ENCODE measurements at regions not wholly inside any gene's neighbourhood (a gene's known extent, or its start where the extent isn't known, plus 50 kb on each side); places are given as distances from the start of the nearest gene placed in this dataset.

DNA sequence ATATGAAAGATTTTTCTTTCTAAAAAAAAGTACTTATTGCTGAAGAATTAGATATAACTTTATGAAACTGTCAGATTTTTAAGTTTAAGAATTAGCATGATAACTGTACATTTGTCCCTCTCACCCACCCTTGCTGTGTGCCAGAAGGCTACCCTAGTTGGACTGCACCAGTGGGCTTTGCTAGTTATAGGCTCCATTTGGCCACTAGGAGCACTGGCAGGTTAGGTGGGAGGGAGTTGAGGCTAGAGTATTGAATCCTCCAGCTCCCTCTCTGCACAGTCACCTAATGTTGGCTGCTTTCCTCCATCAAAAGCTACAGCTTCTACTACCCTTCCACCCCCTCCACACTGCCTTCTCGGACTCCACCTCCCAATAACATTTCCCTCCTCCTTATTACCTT lies 84.2 kb downstream of the TASL start:
- DNase-seq (ENCODE audit: low spot score) = no peak
- Histone ChIP-seq H3K79me2 (replicated peaks; ENCODE audit: insufficient read depth) (no peaks in the 10 kb centered on the region), H2AFZ (no peak overlapping the region), H3K4me1 (ENCODE audit: insufficient read depth) (no peaks in the 10 kb centered on the region), H3K27me3 (ENCODE audit: insufficient read depth) (no peaks in the 10 kb centered on the region), H3K27ac (ENCODE audit: low read depth) (no peak overlapping the region), H3K4me2 (no peak overlapping the region), H3K4me3 (no peak overlapping the region), H3K9me2 (ENCODE audit: insufficient read depth) (no peaks in the 10 kb centered on the region), H4K20me1 (replicated peaks; ENCODE audit: insufficient read depth) (no peaks in the 10 kb centered on the region), H3F3A (replicated peaks; ENCODE audit: low read depth) (no peaks in the 10 kb centered on the region), H3K36me3 (ENCODE audit: insufficient read depth) (no peaks in the 10 kb centered on the region)
- Mint-ChIP-seq H3K27me3 (ENCODE audit: insufficient read depth, low read depth, poor library complexity) (no peaks in the 10 kb centered on the region), H3K4me1 (no peaks in the 10 kb centered on the region), H3K36me3 (ENCODE audit: low read depth) (no peaks in the 10 kb centered on the region), H3K4me3 (no peak overlapping the region), H3K27ac (no peak overlapping the region), H3K9me3 (no peaks in the 10 kb centered on the region)
- TF ChIP-seq EZH2phosphoT487 (IDR thresholded peaks at IDR 0.05; ENCODE audit: unreplicated experiment) (no peak), ZNF331 (CRISPR knock-in tag; IDR thresholded peaks at IDR 0.05; ENCODE audit: low read depth) (no peak), EZH2 (IDR thresholded peaks at IDR 0.05; ENCODE audit: low read depth, unreplicated experiment) (no peak), CREB1 (CRISPR knock-in tag; IDR thresholded peaks at IDR 0.05; ENCODE audit: low read depth) (no peak)
- TF ChIP-seq, protein P1, sequence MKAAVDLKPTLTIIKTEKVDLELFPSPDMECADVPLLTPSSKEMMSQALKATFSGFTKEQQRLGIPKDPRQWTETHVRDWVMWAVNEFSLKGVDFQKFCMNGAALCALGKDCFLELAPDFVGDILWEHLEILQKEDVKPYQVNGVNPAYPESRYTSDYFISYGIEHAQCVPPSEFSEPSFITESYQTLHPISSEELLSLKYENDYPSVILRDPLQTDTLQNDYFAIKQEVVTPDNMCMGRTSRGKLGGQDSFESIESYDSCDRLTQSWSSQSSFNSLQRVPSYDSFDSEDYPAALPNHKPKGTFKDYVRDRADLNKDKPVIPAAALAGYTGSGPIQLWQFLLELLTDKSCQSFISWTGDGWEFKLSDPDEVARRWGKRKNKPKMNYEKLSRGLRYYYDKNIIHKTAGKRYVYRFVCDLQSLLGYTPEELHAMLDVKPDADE (IDR thresholded peaks at IDR 0.05) = no peak
- ATAC-seq = no peak

DNA sequence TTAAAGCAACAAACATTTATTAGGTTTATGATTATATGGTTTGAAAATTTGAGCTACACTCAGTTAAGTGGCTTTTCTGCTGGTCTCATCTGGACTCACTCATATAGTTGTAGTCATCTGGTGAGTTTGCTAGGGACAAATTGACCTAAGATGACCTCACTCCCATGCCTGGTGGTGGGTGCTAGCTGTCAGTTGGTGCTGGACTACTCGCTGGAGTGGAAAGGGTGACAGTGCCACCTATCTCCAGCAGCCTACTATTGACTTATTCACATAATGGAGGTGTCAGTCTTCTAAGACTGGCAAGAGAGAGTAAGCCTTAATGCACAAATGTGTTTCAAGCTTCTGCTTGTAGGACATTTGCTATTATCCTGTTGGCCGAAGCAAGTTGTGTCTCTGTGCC lies 88.2 kb downstream of the TASL start:
- H3K4me2 ChIP-seq = no peak overlapping the region
- ATAC-seq (peak; percentile 48), DNase-seq (ENCODE audit: low spot score) (peak; percentile 5)
- no peak overlapping the region for H3K4me3 Mint-ChIP-seq
- no peak overlapping the region for H3K27ac Mint-ChIP-seq
- no peaks in the 10 kb centered on the region for H3K4me1 ChIP-seq (ENCODE audit: insufficient read depth)
- H3K4me1 Mint-ChIP-seq = no peaks in the 10 kb centered on the region
- no peak overlapping the region for H3K4me3 ChIP-seq
- H3K27ac ChIP-seq (ENCODE audit: low read depth) = no peak overlapping the region
- H2AFZ ChIP-seq = no peak overlapping the region
- no peaks in the 10 kb centered on the region for H3K9me3 Mint-ChIP-seq
- H4K20me1 ChIP-seq (replicated peaks; ENCODE audit: insufficient read depth) = no peaks in the 10 kb centered on the region
- no peaks in the 10 kb centered on the region for H3K79me2 ChIP-seq (replicated peaks; ENCODE audit: insufficient read depth)
- no peak for TF ChIP-seq STAT1 (IDR thresholded peaks at IDR 0.05; ENCODE audit: unreplicated experiment)
- TF ChIP-seq, protein P2, sequence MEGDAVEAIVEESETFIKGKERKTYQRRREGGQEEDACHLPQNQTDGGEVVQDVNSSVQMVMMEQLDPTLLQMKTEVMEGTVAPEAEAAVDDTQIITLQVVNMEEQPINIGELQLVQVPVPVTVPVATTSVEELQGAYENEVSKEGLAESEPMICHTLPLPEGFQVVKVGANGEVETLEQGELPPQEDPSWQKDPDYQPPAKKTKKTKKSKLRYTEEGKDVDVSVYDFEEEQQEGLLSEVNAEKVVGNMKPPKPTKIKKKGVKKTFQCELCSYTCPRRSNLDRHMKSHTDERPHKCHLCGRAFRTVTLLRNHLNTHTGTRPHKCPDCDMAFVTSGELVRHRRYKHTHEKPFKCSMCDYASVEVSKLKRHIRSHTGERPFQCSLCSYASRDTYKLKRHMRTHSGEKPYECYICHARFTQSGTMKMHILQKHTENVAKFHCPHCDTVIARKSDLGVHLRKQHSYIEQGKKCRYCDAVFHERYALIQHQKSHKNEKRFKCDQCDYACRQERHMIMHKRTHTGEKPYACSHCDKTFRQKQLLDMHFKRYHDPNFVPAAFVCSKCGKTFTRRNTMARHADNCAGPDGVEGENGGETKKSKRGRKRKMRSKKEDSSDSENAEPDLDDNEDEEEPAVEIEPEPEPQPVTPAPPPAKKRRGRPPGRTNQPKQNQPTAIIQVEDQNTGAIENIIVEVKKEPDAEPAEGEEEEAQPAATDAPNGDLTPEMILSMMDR (conservative IDR thresholded peaks at IDR 0.05; ENCODE audit: low read depth in 2 of 2) = peak; percentile 17 to 54; a peak in 3 of 4 replicates
- TF ChIP-seq, protein P3, sequence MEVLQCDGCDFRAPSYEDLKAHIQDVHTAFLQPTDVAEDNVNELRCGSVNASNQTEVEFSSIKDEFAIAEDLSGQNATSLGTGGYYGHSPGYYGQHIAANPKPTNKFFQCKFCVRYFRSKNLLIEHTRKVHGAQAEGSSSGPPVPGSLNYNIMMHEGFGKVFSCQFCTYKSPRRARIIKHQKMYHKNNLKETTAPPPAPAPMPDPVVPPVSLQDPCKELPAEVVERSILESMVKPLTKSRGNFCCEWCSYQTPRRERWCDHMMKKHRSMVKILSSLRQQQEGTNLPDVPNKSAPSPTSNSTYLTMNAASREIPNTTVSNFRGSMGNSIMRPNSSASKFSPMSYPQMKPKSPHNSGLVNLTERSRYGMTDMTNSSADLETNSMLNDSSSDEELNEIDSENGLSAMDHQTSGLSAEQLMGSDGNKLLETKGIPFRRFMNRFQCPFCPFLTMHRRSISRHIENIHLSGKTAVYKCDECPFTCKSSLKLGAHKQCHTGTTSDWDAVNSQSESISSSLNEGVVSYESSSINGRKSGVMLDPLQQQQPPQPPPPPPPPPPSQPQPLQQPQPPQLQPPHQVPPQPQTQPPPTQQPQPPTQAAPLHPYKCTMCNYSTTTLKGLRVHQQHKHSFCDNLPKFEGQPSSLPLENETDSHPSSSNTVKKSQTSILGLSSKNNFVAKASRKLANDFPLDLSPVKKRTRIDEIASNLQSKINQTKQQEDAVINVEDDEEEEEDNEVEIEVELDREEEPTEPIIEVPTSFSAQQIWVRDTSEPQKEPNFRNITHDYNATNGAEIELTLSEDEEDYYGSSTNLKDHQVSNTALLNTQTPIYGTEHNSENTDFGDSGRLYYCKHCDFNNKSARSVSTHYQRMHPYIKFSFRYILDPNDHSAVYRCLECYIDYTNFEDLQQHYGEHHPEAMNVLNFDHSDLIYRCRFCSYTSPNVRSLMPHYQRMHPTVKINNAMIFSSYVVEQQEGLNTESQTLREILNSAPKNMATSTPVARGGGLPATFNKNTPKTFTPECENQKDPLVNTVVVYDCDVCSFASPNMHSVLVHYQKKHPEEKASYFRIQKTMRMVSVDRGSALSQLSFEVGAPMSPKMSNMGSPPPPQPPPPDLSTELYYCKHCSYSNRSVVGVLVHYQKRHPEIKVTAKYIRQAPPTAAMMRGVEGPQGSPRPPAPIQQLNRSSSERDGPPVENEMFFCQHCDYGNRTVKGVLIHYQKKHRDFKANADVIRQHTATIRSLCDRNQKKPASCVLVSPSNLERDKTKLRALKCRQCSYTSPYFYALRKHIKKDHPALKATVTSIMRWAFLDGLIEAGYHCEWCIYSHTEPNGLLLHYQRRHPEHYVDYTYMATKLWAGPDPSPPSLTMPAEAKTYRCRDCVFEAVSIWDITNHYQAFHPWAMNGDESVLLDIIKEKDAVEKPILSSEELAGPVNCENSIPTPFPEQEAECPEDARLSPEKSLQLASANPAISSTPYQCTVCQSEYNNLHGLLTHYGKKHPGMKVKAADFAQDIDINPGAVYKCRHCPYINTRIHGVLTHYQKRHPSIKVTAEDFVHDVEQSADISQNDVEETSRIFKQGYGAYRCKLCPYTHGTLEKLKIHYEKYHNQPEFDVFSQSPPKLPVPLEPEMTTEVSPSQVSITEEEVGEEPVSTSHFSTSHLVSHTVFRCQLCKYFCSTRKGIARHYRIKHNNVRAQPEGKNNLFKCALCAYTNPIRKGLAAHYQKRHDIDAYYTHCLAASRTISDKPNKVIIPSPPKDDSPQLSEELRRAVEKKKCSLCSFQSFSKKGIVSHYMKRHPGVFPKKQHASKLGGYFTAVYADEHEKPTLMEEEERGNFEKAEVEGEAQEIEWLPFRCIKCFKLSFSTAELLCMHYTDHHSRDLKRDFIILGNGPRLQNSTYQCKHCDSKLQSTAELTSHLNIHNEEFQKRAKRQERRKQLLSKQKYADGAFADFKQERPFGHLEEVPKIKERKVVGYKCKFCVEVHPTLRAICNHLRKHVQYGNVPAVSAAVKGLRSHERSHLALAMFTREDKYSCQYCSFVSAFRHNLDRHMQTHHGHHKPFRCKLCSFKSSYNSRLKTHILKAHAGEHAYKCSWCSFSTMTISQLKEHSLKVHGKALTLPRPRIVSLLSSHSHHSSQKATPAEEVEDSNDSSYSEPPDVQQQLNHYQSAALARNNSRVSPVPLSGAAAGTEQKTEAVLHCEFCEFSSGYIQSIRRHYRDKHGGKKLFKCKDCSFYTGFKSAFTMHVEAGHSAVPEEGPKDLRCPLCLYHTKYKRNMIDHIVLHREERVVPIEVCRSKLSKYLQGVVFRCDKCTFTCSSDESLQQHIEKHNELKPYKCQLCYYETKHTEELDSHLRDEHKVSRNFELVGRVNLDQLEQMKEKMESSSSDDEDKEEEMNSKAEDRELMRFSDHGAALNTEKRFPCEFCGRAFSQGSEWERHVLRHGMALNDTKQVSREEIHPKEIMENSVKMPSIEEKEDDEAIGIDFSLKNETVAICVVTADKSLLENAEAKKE (CRISPR knock-in tag; IDR thresholded peaks at IDR 0.05) = no peak
- TF ChIP-seq, protein P1 (IDR thresholded peaks at IDR 0.05) = no peak
- no peaks in the 10 kb centered on the region for H3K9me2 ChIP-seq (ENCODE audit: insufficient read depth)
- H3K27me3 Mint-ChIP-seq (ENCODE audit: insufficient read depth, low read depth, poor library complexity) = no peaks in the 10 kb centered on the region
- H3K27me3 ChIP-seq (ENCODE audit: insufficient read depth) = no peaks in the 10 kb centered on the region
- no peaks in the 10 kb centered on the region for H3K36me3 ChIP-seq (ENCODE audit: insufficient read depth)
- no peaks in the 10 kb centered on the region for H3K36me3 Mint-ChIP-seq (ENCODE audit: low read depth)
- no peaks in the 10 kb centered on the region for H3F3A ChIP-seq (replicated peaks; ENCODE audit: low read depth)

Measured in GM23338 (cell line).